HG02763 (cell line): ENCODE measurements at regions not wholly inside any gene's neighbourhood (a gene's known extent, or its start where the extent isn't known, plus 50 kb on each side); places are given as distances from the start of the nearest gene placed in this dataset.

Experiments
- ATAC-seq: cut with Tn5 transposase; IDR thresholded peaks from one replicate; pipeline ENCODE4 v1.9.1; 2021; ENCODE audit warnings: mild to moderate bottlenecking, moderate library complexity; ENCODE audit not compliant: unreplicated experiment

GRCh38 chr3:28645149-28645548 is 296.5 kb upstream of the AZI2 start:
- no peak for ATAC-seq

- ATAC-seq: no peak
These were observed 297.8 kb upstream of the AZI2 start for GRCh38 chr3:28646435-28646834.

GRCh38 chr3:28649266-28649665 is 300.6 kb upstream of the AZI2 start:
- ATAC-seq: no peak

- no peak for ATAC-seq
These were observed 302.5 kb upstream of the AZI2 start for GRCh38 chr3:28651159-28651558.

GRCh38 chr3:28664123-28664522 is 315.5 kb upstream of the AZI2 start:
- ATAC-seq: no peak

- peak; percentile 92 for ATAC-seq
These were observed 319.3 kb upstream of the AZI2 start for GRCh38 chr3:28667646-28668621.

GRCh38 chr3:28669870-28670269 is 321.2 kb upstream of the AZI2 start:
- ATAC-seq: no peak

- no peak for ATAC-seq
These were observed 323.8 kb upstream of the AZI2 start for GRCh38 chr3:28672406-28672805.

GRCh38 chr3:28673446-28673845 is 324.8 kb upstream of the AZI2 start:
- no peak for ATAC-seq

GRCh38 chr3:28674212-28674611 is 325.6 kb upstream of the AZI2 start:
- ATAC-seq: no peak

GRCh38 chr3:28677581-28677980 is 329.0 kb upstream of the AZI2 start:
- no peak for ATAC-seq

- ATAC-seq: no peak
These were observed 329.5 kb upstream of the AZI2 start for GRCh38 chr3:28678086-28678485.

- no peak for ATAC-seq
These were observed 331.4 kb upstream of the AZI2 start for GRCh38 chr3:28680050-28680449.

GRCh38 chr3:28682121-28682520 is 333.5 kb upstream of the AZI2 start:
- ATAC-seq: no peak

- ATAC-seq: no peak
These were observed 341.6 kb upstream of the AZI2 start for GRCh38 chr3:28690176-28690575.

GRCh38 chr3:28698706-28699105 is 350.1 kb upstream of the AZI2 start:
- no peak for ATAC-seq

- no peak for ATAC-seq
These were observed 350.7 kb upstream of the AZI2 start for GRCh38 chr3:28699283-28699682.

- no peak for ATAC-seq
These were observed 352.1 kb upstream of the AZI2 start for GRCh38 chr3:28700728-28701127.

GRCh38 chr3:28703843-28704242 is 355.2 kb upstream of the AZI2 start:
- ATAC-seq: no peak

- no peak for ATAC-seq
These were observed 362.7 kb upstream of the AZI2 start for GRCh38 chr3:28711293-28711692.

GRCh38 chr3:28716939-28717338 is 368.3 kb upstream of the AZI2 start:
- ATAC-seq: no peak

- no peak for ATAC-seq
These were observed 369.6 kb upstream of the AZI2 start for GRCh38 chr3:28718074-28718849.
